PC-9 (cell line): ENCODE measurements at regions not wholly inside any gene's neighbourhood (a gene's known extent, or its start where the extent isn't known, plus 50 kb on each side); places are given as distances from the start of the nearest gene placed in this dataset.

Source experiments
- BruUV-seq: library from RNA; stranded (reverse); fragments of 400-500 nt; replicated peaks from 2 replicates; lab custom pipeline; 2021; lab: Mats Ljungman, UMichigan
- CTCF ChIA-PET: fragments of 300-600 bp; sonication (Branson Sonifier 250); formaldehyde crosslinking; loops from one replicate; lab custom pipeline; 2022; ENCODE audit warnings: antibody characterized with exemption; lab: Charles Lee
- POLR2A ChIA-PET: fragments of 300-600 bp; sonication (Branson Sonifier 250); formaldehyde crosslinking; loops from one replicate; lab custom pipeline; 2022; ENCODE audit warnings: antibody characterized with exemption; ENCODE audit not compliant: unreplicated experiment; lab: Charles Lee
- DNase-seq, 2 experiments: peaks; one replicate each; pipeline versions ENCODE4 v3.0.0 to v3.0.0-alpha.2; 2015 to 2022; ENCODE audit warnings: mixed read lengths in 1 of 2
- H2AFZ ChIP-seq: fragments of 200-600 bp; sonication (generic); 2 replicates; pipeline ENCODE4 v1.8.1; 2017; ENCODE audit warnings: antibody characterized with exemption
- H3F3A ChIP-seq: fragments of 200-600 bp; sonication (generic); 2 replicates; pipeline ENCODE4 v1.8.1; 2017; ENCODE audit warnings: antibody characterized with exemption, mild to moderate bottlenecking, low read depth; ENCODE audit not compliant: insufficient read depth
- H3K27ac ChIP-seq: fragments of 200-600 bp; sonication (generic); 2 replicates; pipeline ENCODE4 v1.6.1; 2016; ENCODE audit warnings: mixed run types
- H3K27me3 ChIP-seq: fragments of 200-600 bp; sonication (generic); 2 replicates; pipeline ENCODE4 v1.6.1; 2016; ENCODE audit warnings: low read depth, mixed run types; ENCODE audit not compliant: insufficient read depth
- H3K36me3 ChIP-seq: fragments of 200-600 bp; sonication (generic); 2 replicates; pipeline ENCODE4 v1.6.1; 2016; ENCODE audit warnings: low read depth, mixed run types
- H3K4me1 ChIP-seq: fragments of 200-600 bp; sonication (generic); replicated peaks from 2 replicates; pipeline ENCODE4 v1.6.1; 2016; ENCODE audit warnings: mixed run types; ENCODE audit not compliant: insufficient read depth
- H3K4me2 ChIP-seq: fragments of 200-600 bp; sonication (generic); 2 replicates; pipeline ENCODE4 v1.6.1; 2017; ENCODE audit warnings: mixed run types
- H3K4me3 ChIP-seq: fragments of 200-600 bp; sonication (generic); 2 replicates; pipeline ENCODE4 v1.6.1; 2016; ENCODE audit warnings: mixed run types
- H3K79me2 ChIP-seq: fragments of 200-600 bp; sonication (generic); 2 replicates; pipeline ENCODE4 v1.6.1; 2017; ENCODE audit warnings: low read depth, mixed run types
- H3K9me2 ChIP-seq: fragments of 200-600 bp; sonication (generic); 2 replicates; pipeline ENCODE4 v1.8.1; 2017; ENCODE audit warnings: mild to moderate bottlenecking; ENCODE audit not compliant: insufficient read depth
- H3K9me3 ChIP-seq: fragments of 200-600 bp; sonication (generic); 2 replicates; pipeline ENCODE4 v1.8.1; 2016; ENCODE audit warnings: low read depth; ENCODE audit not compliant: insufficient read depth
- H4K20me1 ChIP-seq: fragments of 200-600 bp; sonication (generic); 2 replicates; pipeline ENCODE4 v1.8.1; 2017; ENCODE audit not compliant: insufficient read depth
- CTCF ChIP-seq: fragments of 200-600 bp; sonication (generic); conservative IDR thresholded peaks from 2 replicates; pipeline ENCODE4 v1.6.1; 2017; ENCODE audit warnings: mixed run types, antibody characterized with exemption, mild to moderate bottlenecking, moderate library complexity
- EZH2 ChIP-seq: fragments of 200-600 bp; sonication (generic); IDR thresholded peaks from 2 replicates; pipeline ENCODE4 v1.8.0; 2017; ENCODE audit warnings: antibody characterized with exemption, low read depth
- intact Hi-C: fragments of 100-400 bp; cut with micrococcal nuclease; formaldehyde crosslinking; loops from one replicate; pipeline ENCODE4 v1.10.0; 2022; ENCODE audit not compliant: unreplicated experiment

DNA sequence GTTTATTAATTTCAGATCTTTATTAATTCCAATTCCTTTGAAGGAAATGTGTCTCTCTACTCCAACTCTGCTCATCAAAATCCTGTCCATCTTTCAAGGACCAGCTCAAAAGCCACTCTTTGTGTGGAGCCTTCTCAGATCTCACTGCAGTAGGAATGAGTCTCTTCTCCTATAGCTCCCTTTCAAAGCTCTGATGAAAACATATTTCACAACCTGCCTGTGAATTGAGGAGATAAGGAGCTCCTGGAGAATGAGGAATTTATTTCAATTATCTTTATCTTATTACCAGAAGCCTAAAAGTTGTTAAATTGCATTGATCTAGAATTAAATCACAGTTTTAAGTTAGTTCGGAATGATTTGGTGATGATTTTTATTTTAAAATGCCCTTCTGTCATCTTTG is 92.6 kb upstream of the TRPC3 start:
- no peak overlapping the region for H3K27ac ChIP-seq
- H3K9me3 ChIP-seq, result no peaks in the 10 kb centered on the region
- no peaks in the 10 kb centered on the region for H4K20me1 ChIP-seq
- POLR2A ChIA-PET, result interaction anchor here (0.6 kb wide), 1 partner anchor 100 kb away, joined by 3 read pairs; no protein-coding TSS in a partner anchor
- BruUV-seq, result no TSS peak
- H3K9me2 ChIP-seq, result no peaks in the 10 kb centered on the region
- no peak for DNase-seq
- H3K4me2 ChIP-seq, result no peak overlapping the region
- H2AFZ ChIP-seq, result no peak overlapping the region
- H3K79me2 ChIP-seq, result no peaks in the 10 kb centered on the region
- no peaks in the 10 kb centered on the region for H3K27me3 ChIP-seq
- no peak overlapping the region for H3K4me3 ChIP-seq
- TF ChIP-seq CTCF (no peak), EZH2 (no peak)
- CTCF ChIA-PET, result no interaction called here
- 0 out of 2 replicates have a peak, but pooled peaks cover 6% of the 10 kb centered on the region for H3F3A ChIP-seq
- intact Hi-C loops, result no loop called here
- peaks cover 6% of the 10 kb centered on the region; the same call in 1 of the 2 replicates for H3K4me1 ChIP-seq
- no peaks in the 10 kb centered on the region for H3K36me3 ChIP-seq

DNA sequence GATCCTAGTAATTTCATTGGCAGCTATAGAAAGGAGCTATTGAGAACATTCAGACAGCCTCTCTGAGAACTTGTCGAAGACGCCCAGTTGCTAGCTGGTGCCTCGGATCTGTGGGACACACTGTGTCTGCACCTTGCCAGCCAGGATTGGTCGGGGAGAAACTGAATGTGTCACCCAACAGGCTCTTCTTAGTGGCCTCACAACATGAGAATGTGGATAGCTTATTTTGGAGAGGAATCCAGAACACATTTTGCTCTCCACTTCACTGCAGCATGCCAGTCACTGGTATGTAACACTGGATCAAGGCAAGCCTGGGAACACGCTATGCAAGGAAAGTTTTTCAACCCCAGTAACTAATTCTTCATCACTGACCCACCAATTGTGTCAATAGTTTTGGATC is 89.5 kb upstream of the TRPC3 start:
- CTCF ChIA-PET, result no interaction called here
- H3K4me2 ChIP-seq, result no peak overlapping the region
- no TSS peak for BruUV-seq

GRCh38 chr4:122038896-122039295 is 87.0 kb upstream of the TRPC3 start:
- no peak for DNase-seq
- no peaks in the 10 kb centered on the region for H3F3A ChIP-seq
- no TSS peak for BruUV-seq
- no peaks in the 10 kb centered on the region for H4K20me1 ChIP-seq
- no peaks in the 10 kb centered on the region for H3K79me2 ChIP-seq
- intact Hi-C loops, result no loop called here
- H3K4me1 ChIP-seq, result peaks cover 9% of the 10 kb centered on the region
- no peak overlapping the region; the same call in 1 of the 2 replicates for H3K4me2 ChIP-seq
- no peaks in the 10 kb centered on the region for H3K9me3 ChIP-seq
- H3K4me3 ChIP-seq, result no peak overlapping the region
- ChIA-PET POLR2A (no interaction called here), CTCF (no interaction called here)
- no peaks in the 10 kb centered on the region for H3K27me3 ChIP-seq
- H2AFZ ChIP-seq, result peak overlapping the region; percentile 24
- H3K9me2 ChIP-seq, result 0 out of 2 replicates have a peak, but pooled peaks cover 8% of the 10 kb centered on the region
- no peak overlapping the region for H3K27ac ChIP-seq
- no peaks in the 10 kb centered on the region for H3K36me3 ChIP-seq
- no peak for TF ChIP-seq CTCF
- TF ChIP-seq EZH2, result no peak

More for the DNA sequence above, 89.5 kb upstream of the TRPC3 start:
- DNase-seq, result no peak
- Histone ChIP-seq H3K36me3 (no peaks in the 10 kb centered on the region), H3F3A (0 out of 2 replicates have a peak, but pooled peaks cover 6% of the 10 kb centered on the region), H3K4me1 (peaks cover 15% of the 10 kb centered on the region), H3K4me3 (no peak overlapping the region), H3K27me3 (no peaks in the 10 kb centered on the region), H3K27ac (no peak overlapping the region), H3K9me3 (no peaks in the 10 kb centered on the region), H3K79me2 (no peaks in the 10 kb centered on the region), H3K9me2 (no peaks in the 10 kb centered on the region), H4K20me1 (no peaks in the 10 kb centered on the region), H2AFZ (no peak overlapping the region)
- POLR2A ChIA-PET, result no interaction called here
- intact Hi-C loops, result no loop called here
- TF ChIP-seq CTCF (no peak), EZH2 (no peak)
